Neural crest cell (in vitro differentiated cells): ENCODE measurements at regions not wholly inside any gene's neighbourhood (a gene's known extent, or its start where the extent isn't known, plus 50 kb on each side); places are given as distances from the start of the nearest gene placed in this dataset.

ENCODE experiments used
- DNase-seq: peaks from one replicate; pipeline ENCODE4 v3.0.0; 2021; ENCODE audit warnings: low read depth, mixed read lengths, low spot score
- H3K27ac Mint-ChIP-seq: one replicate; pipeline ENCODE4 v1.8.0; 2021; ENCODE audit warnings: mild to moderate bottlenecking, mixed read lengths; ENCODE audit not compliant: unreplicated experiment
- H3K27me3 Mint-ChIP-seq: 2 replicates; pipeline ENCODE4 v1.8.0; 2021; ENCODE audit warnings: low read depth, mild to moderate bottlenecking, mixed read lengths
- H3K36me3 Mint-ChIP-seq: 2 replicates; pipeline ENCODE4 v1.8.0; 2021; ENCODE audit warnings: low read depth, mild to moderate bottlenecking, mixed read lengths
- H3K4me1 Mint-ChIP-seq: 2 replicates; pipeline ENCODE4 v1.8.0; 2021; ENCODE audit warnings: mixed read lengths
- H3K4me3 Mint-ChIP-seq: one replicate; pipeline ENCODE4 v1.8.0; 2021; ENCODE audit warnings: mild to moderate bottlenecking, mixed read lengths
- H3K9me3 Mint-ChIP-seq: 2 replicates; pipeline ENCODE4 v1.8.0; 2021; ENCODE audit warnings: mixed read lengths
- CTCF ChIP-seq: fragments of 200-600 bp; sonication (generic); conservative IDR thresholded peaks from 2 replicates; pipeline ENCODE4 v1.5.0; 2021; ENCODE audit warnings: antibody characterized with exemption, mild to moderate bottlenecking

GRCh38 chr9:13990331-13990730 lies 323.6 kb downstream of the NFIB start:
- Mint-ChIP-seq H3K27ac (no peak overlapping the region), H3K36me3 (peaks cover 2% of the 10 kb centered on the region), H3K4me3 (no peak overlapping the region), H3K4me1 (peaks cover 21% of the 10 kb centered on the region), H3K9me3 (peaks cover 14% of the 10 kb centered on the region), H3K27me3 (no peaks in the 10 kb centered on the region)
- no peak for TF ChIP-seq CTCF
- no peak for DNase-seq

- TF ChIP-seq CTCF = no peak
- Mint-ChIP-seq H3K4me3 (no peak overlapping the region), H3K36me3 (peaks cover 2% of the 10 kb centered on the region), H3K9me3 (peaks cover 15% of the 10 kb centered on the region), H3K27me3 (no peaks in the 10 kb centered on the region), H3K27ac (no peak overlapping the region), H3K4me1 (peaks cover 21% of the 10 kb centered on the region)
- no peak for DNase-seq
Observed at GRCh38 chr9:13988944-13989343, 325.0 kb downstream of the NFIB start.

- no peaks in the 10 kb centered on the region for H3K27me3 Mint-ChIP-seq
- H3K4me3 Mint-ChIP-seq = no peak overlapping the region
- H3K9me3 Mint-ChIP-seq = peaks cover 15% of the 10 kb centered on the region
- peaks cover 8% of the 10 kb centered on the region for H3K4me1 Mint-ChIP-seq
- DNase-seq = no peak
- H3K36me3 Mint-ChIP-seq = no peaks in the 10 kb centered on the region
- TF ChIP-seq CTCF = no peak
- no peak overlapping the region for H3K27ac Mint-ChIP-seq
Observed at GRCh38 chr9:13983607-13984006, 330.3 kb downstream of the NFIB start.

GRCh38 chr9:13979941-13980318 lies 334.0 kb downstream of the NFIB start:
- no peak for DNase-seq
- Mint-ChIP-seq H3K4me1 (peaks cover 8% of the 10 kb centered on the region), H3K27ac (no peak overlapping the region), H3K36me3 (no peaks in the 10 kb centered on the region), H3K9me3 (peaks cover 3% of the 10 kb centered on the region), H3K4me3 (no peak overlapping the region), H3K27me3 (no peaks in the 10 kb centered on the region)
- TF ChIP-seq CTCF = no peak

- no peak for TF ChIP-seq CTCF
- Mint-ChIP-seq H3K27ac (no peak overlapping the region), H3K4me3 (no peak overlapping the region), H3K4me1 (peaks cover 10% of the 10 kb centered on the region), H3K36me3 (no peaks in the 10 kb centered on the region), H3K9me3 (no peaks in the 10 kb centered on the region), H3K27me3 (no peaks in the 10 kb centered on the region)
- no peak for DNase-seq
Observed at GRCh38 chr9:13975611-13976290, 338.2 kb downstream of the NFIB start.

GRCh38 chr9:13974891-13975290 lies 339.1 kb downstream of the NFIB start:
- no peak overlapping the region for H3K4me3 Mint-ChIP-seq
- H3K27ac Mint-ChIP-seq = no peak overlapping the region
- peaks cover 10% of the 10 kb centered on the region for H3K4me1 Mint-ChIP-seq
- no peak for DNase-seq
- TF ChIP-seq CTCF = no peak
- H3K36me3 Mint-ChIP-seq = no peaks in the 10 kb centered on the region
- no peaks in the 10 kb centered on the region for H3K9me3 Mint-ChIP-seq
- H3K27me3 Mint-ChIP-seq = no peaks in the 10 kb centered on the region
